HG03097 (cell line): ENCODE measurements at regions not wholly inside any gene's neighbourhood (a gene's known extent, or its start where the extent isn't known, plus 50 kb on each side); places are given as distances from the start of the nearest gene placed in this dataset.
"Not testable (repeated sequence)": the region's sequence is repeated elsewhere in the genome, so short reads cannot be mapped to it uniquely, and the experiment has no call there.

Experiments
- ATAC-seq: cut with Tn5 transposase; IDR thresholded peaks from one replicate; pipeline ENCODE4 v1.9.1; 2021; ENCODE audit not compliant: unreplicated experiment, low FRiP score

- ATAC-seq: peak; percentile 79
Observed at GRCh38 chr4:42282081-42282901, 115.0 kb upstream of the SHISA3 start.

GRCh38 chr4:42284030-42284429, 113.3 kb upstream of the SHISA3 start:
- no peak for ATAC-seq

- not testable (repeated sequence) for ATAC-seq
Observed at GRCh38 chr4:42288876-42289275, 108.4 kb upstream of the SHISA3 start.

DNA sequence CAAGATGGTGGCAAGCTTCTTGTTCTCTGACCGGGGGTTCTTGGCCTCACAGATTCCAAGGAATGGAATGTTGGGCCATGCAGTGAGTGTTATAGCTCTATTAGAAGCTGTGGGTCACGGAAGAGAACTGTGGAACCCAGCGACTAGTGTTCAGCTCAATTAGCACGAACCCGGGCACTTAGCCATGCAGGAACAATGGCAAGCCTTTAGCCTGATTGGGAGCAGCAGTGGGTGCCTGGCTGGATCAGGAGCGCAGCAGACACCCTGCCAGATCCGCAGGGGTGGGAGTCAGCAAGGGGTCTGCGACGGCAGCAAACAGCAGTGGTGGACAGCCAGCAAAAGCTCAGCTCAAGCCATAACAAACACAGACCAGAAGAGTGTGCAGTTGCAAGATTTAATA, 105.1 kb upstream of the SHISA3 start:
- ATAC-seq: not testable (repeated sequence)

DNA sequence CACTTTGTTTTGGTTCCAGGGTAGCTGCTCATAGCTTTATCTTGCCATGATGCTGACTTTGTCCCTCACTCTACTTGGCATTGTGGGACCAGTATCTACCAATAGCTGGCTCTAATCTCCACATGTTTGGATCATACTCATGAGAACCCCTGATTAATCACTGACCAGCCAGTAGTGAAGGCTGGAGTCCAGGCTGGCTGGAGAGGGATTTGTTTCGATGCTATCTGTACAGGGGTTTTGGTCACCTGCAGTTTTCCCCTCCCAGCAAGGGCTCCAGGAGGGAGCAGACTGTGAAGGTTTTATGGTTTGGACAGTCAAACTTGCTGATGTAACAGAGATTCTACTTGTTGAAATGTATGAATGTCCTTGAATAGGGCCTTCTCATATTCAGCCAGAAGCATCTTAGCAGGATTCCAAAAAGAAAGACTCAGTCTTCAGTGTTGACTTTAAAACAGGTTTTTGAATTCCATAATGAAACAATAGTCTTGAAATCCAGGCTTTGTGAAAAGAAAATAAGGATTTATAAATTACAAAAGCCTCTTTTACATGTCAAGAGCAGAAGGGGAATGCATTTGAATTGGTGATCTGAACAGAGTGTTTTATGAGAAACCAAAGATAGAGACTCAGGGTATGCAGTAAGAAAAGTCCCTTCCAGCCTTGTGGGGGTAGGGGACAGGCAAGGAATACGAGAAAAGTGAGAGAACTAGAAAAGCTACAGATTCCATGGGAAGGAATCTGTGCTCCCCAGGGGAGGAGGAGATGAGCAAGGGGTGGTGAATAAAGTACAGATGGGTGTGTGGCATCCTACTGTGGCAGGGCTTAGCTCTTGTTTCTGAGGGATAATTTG, 103.1 kb upstream of the SHISA3 start:
- ATAC-seq: no peak

DNA sequence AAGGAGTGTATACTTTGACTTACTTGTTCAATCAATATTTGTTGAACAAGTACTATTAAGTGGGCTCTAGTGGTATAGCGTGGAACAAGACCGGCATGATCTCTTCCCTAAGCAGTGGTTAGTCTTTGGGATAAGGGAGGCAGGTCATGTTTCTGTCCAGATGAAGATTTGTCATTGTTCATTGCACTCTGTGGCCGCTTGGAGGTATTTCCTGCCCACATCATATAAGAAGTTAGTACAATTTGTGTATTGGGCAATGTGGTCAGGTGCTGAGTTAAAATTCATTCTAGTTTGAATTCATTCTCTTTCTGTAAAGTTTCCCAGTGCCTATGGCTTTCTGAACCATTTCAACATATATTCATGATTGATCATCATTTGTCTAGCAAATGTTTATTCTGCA, 101.1 kb upstream of the SHISA3 start:
- no peak for ATAC-seq

DNA sequence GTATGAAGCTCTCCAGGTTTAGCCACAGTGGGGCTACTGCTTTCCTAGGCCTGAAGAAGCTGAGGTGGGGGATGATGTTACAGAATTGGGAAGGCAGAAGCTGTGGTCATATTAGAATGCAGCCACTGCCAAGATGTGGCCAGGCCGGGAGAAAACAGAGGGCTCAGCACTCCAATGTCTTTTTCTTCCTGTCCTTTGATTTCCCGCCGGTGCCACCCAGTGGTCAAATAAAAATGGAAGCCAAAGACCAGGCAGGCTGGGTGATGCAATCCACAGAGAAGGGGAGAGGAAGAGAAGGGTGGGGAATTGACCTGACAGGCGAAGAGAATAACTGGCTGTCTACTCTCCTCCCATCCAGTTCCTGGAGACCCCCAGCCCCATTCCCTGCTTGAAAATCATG, 94.9 kb upstream of the SHISA3 start:
- ATAC-seq: no peak

GRCh38 chr4:42306221-42307109, 90.8 kb upstream of the SHISA3 start:
- ATAC-seq: no peak

DNA sequence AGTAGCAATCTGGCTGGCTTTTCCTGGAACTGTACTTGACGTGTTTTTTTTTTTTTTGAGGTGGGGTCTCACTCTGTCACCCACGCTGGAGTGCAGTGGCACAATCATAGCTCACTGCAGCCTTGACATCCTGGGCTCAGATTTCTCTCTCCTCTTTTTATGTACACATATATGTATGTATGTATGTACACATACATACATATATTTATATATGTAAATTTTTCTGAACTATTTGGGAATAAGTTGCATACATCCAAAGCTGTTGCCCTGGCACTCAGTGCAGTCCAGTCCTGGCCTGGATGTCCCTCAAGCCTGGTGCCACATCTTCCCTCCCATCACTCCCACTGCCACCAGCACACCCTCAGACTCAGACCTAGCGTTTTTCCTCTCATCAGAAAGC, 89.0 kb upstream of the SHISA3 start:
- ATAC-seq: no peak

- no peak for ATAC-seq
Observed at GRCh38 chr4:42309361-42310260, 87.7 kb upstream of the SHISA3 start.

GRCh38 chr4:42310358-42310757, 86.9 kb upstream of the SHISA3 start:
- no peak for ATAC-seq

GRCh38 chr4:42310806-42311205, 86.5 kb upstream of the SHISA3 start:
- ATAC-seq: no peak

- no peak for ATAC-seq
Observed at GRCh38 chr4:42311591-42311990, 85.7 kb upstream of the SHISA3 start.

GRCh38 chr4:42313420-42313819, 83.9 kb upstream of the SHISA3 start:
- ATAC-seq: not testable (repeated sequence)

DNA sequence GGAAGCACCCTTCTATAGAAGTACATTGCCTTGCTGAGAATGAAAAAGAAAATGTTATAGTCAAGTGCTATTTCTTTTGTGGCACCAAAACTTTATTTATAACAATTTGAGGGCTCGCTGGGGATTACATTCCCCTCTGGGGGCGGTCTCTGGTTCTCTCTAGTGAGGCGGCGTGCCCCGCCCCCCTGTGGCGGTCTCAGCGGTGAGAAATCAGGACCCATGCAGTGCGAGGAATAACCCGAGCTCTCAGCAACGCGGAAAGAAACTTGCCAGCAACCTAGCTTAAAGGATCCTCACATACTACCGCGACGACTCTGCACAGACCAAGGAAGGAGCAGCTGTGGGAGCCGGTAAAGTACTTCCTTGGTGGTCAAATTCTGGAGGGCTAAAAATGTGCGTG, 83.4 kb upstream of the SHISA3 start:
- no peak for ATAC-seq

DNA sequence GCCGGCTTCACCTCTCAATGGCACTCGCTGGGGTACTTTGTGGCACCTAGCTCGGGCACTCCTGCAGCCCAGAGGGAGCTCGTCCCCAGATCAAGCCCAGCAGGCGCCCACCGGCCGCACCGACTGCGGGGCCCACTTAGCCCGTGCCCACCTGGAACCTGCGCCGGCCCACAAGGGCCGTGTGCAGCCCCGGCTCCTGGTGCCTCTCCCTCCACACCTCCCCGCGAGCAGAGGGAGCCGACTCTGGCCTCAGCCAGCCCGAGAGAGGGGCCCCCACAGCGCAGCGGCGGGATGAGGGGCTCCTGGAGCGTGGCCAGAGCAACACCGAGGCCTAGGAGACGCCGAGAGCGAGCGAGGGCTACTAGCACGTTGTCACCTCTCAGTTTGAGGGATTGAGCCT, 82.1 kb upstream of the SHISA3 start:
- ATAC-seq: no peak

DNA sequence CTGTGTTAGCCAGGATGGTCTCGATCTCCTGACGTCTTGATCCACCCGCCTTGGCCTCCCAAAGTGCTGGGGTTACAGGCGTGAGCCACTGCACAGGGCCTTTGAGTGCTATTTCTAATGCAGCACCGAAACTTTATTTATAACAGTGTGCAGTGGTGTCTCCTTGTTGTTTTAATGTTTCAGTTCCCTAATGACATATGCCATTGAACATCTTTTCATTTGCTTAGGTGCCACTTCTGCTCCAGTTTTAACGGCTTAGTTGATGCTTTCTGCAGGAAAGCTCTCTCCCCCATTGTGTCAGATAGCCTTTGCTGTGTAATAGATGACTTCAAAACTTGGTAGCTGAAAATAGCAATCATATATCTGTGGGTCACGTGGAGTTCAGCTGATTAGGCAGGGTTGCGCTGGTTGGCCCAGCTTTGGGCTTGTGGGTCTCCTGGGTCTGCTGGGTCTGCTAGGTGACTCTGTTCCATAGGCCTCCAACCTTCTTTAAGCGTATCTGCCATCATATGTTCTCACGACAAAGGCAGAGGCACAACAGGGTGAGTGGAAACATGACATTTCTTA, 76.4 kb upstream of the SHISA3 start:
- no peak for ATAC-seq

- no peak for ATAC-seq
Observed at GRCh38 chr4:42326040-42326439, 71.2 kb upstream of the SHISA3 start.

DNA sequence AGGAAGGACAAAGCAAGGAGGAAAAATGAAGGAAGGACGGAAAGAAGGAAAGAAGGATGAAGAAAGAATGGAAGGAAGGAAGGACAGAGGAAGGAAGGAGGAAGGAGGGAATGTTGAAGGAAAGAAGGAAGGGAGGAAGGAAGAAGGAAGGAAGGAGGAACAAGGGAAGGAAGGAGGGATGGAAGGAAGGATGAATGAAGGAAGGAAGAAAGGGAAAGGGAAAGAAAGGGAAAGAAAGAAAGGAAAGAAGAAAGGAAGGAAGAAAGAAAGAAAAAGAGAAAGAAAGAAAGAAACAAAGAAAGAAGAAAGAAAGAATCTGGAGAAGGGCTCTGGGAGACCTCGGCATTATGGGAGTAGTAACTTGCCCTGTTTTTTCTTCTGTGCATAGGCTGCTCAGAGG, 70.8 kb upstream of the SHISA3 start:
- ATAC-seq: no peak
